ENCODE measurements at regions not wholly inside any gene's neighbourhood (a gene's known extent, or its start where the extent isn't known, plus 50 kb on each side); places are given as distances from the start of the nearest gene placed in this dataset.

GRCh38 chr7:3245077-3245476, 56.0 kb upstream of the SDK1 start:
- Mint-ChIP-seq H3K4me1 (peaks cover 2% of the 10 kb centered on the region), H3K4me3 (no peak overlapping the region), H3K36me3 (peaks cover 4% of the 10 kb centered on the region), H3K9me3 (peaks cover 7% of the 10 kb centered on the region), H3K27ac (no peak overlapping the region), H3K27me3 (peaks cover 6% of the 10 kb centered on the region)
- DNase-seq (ENCODE audit: low spot score in 2 of 2) (no peak), ATAC-seq (ENCODE audit: low read depth) (no peak)

GRCh38 chr7:3245721-3246120, 55.3 kb upstream of the SDK1 start:
- Mint-ChIP-seq H3K9me3 (peaks cover 7% of the 10 kb centered on the region), H3K36me3 (peaks cover 4% of the 10 kb centered on the region), H3K4me1 (peaks cover 3% of the 10 kb centered on the region), H3K27me3 (peaks cover 2% of the 10 kb centered on the region), H3K4me3 (no peak overlapping the region), H3K27ac (no peak overlapping the region)
- DNase-seq (ENCODE audit: low spot score in 2 of 2) (no peak), ATAC-seq (ENCODE audit: low read depth) (no peak)

- H3K27ac Mint-ChIP-seq, result no peak overlapping the region
- ATAC-seq (ENCODE audit: low read depth), result no peak
- peaks cover 4% of the 10 kb centered on the region for H3K36me3 Mint-ChIP-seq
- H3K4me3 Mint-ChIP-seq, result no peak overlapping the region
- peaks cover 2% of the 10 kb centered on the region for H3K4me1 Mint-ChIP-seq
- peaks cover 3% of the 10 kb centered on the region for H3K27me3 Mint-ChIP-seq
- peaks cover 7% of the 10 kb centered on the region for H3K9me3 Mint-ChIP-seq
- DNase-seq (ENCODE audit: low spot score in 2 of 2), result no peak
Observed at GRCh38 chr7:3246127-3246526, 54.9 kb upstream of the SDK1 start.

- no peak for DNase-seq (ENCODE audit: low spot score in 2 of 2)
- Mint-ChIP-seq H3K9me3 (peaks cover 7% of the 10 kb centered on the region), H3K4me3 (no peak overlapping the region), H3K4me1 (peaks cover 2% of the 10 kb centered on the region), H3K27me3 (peaks cover 3% of the 10 kb centered on the region), H3K27ac (no peak overlapping the region), H3K36me3 (peaks cover 4% of the 10 kb centered on the region)
- ATAC-seq (ENCODE audit: low read depth), result no peak
Observed at GRCh38 chr7:3246651-3247050, 54.4 kb upstream of the SDK1 start.

GRCh38 chr7:3250725-3251124, 50.3 kb upstream of the SDK1 start:
- Mint-ChIP-seq H3K4me3 (no peak overlapping the region), H3K27me3 (peaks cover 3% of the 10 kb centered on the region), H3K36me3 (peaks cover 4% of the 10 kb centered on the region), H3K27ac (no peak overlapping the region), H3K9me3 (peaks cover 7% of the 10 kb centered on the region), H3K4me1 (peaks cover 2% of the 10 kb centered on the region)
- no peak for ATAC-seq (ENCODE audit: low read depth)
- DNase-seq (ENCODE audit: low spot score in 2 of 2), result no peak

Data from memory B cell (primary cell).